ENCODE measurements at regions not wholly inside any gene's neighbourhood (a gene's known extent, or its start where the extent isn't known, plus 50 kb on each side); places are given as distances from the start of the nearest gene placed in this dataset.

DNA sequence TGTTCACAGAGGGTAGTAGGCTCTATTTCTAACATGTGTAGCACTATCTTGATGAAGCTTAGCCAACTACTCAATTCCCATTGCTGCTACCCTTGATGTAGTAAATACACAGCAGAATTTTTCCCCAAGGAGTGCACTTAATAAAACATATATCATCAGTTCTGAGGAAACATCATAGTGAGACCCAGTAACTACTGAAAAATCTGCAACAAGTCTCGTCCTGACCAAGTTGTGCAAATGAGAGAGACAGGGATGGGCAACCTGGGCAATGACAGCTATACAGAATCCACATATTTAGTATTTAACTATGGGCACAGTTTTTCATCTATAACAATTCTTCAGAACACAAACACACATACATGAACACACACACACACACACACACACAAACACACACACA, 1073.8 kb upstream of the SORCS1 start:
- no peak for DNase-seq (ENCODE audit: low spot score)

GRCh38 chr10:108230478-108231170, 1066.1 kb upstream of the SORCS1 start:
- Histone ChIP-seq H2AFZ (ENCODE audit: low read length) (no peak overlapping the region), H3K9me2 (ENCODE audit: insufficient read depth, low read length) (no peaks in the 10 kb centered on the region), H4K20me1 (ENCODE audit: insufficient read depth, low read length) (no peaks in the 10 kb centered on the region), H3K4me1 (ENCODE audit: insufficient read depth, low read length, poor library complexity, severe bottlenecking) (no peaks in the 10 kb centered on the region), H3K79me2 (ENCODE audit: insufficient read depth, low read depth, low read length) (no peaks in the 10 kb centered on the region), H3K4me2 (ENCODE audit: low read length) (no peak overlapping the region), H3K36me3 (ENCODE audit: insufficient read depth, low read length) (no peaks in the 10 kb centered on the region), H3K9me3 (ENCODE audit: low read length) (no peaks in the 10 kb centered on the region), H3K4me3 (ENCODE audit: low read depth, low read length, poor library complexity, severe bottlenecking) (no peak overlapping the region), H3K27ac (ENCODE audit: low read depth, low read length, poor library complexity, severe bottlenecking) (no peak overlapping the region)
- BruUV-seq (replicated peaks) = no TSS peak
- CTCF ChIA-PET (ENCODE audit: unreplicated experiment) = no interaction called here
- TF ChIP-seq CTCF (conservative IDR thresholded peaks at IDR 0.05; ENCODE audit: low read length) (no peak), EZH2phosphoT487 (IDR thresholded peaks at IDR 0.05; ENCODE audit: borderline replicate concordance, low read depth, low read length) (no peak)
- DNase-seq (ENCODE audit: low spot score) = no peak
- intact Hi-C loops (cut with micrococcal nuclease; ENCODE audit: unreplicated experiment) = no loop called here
- POLR2A ChIA-PET = interaction anchor here (1.0 kb wide), 2 partner anchors 23 to 27 kb away, joined by 3 read pairs; no protein-coding TSS in a partner anchor

More for the DNA sequence above, 1073.8 kb upstream of the SORCS1 start:
- Histone ChIP-seq H3K79me2 (ENCODE audit: insufficient read depth, low read depth, low read length) (no peaks in the 10 kb centered on the region), H3K4me1 (ENCODE audit: insufficient read depth, low read length, poor library complexity, severe bottlenecking) (no peaks in the 10 kb centered on the region), H3K4me2 (ENCODE audit: low read length) (no peak overlapping the region), H3K27ac (ENCODE audit: low read depth, low read length, poor library complexity, severe bottlenecking) (no peak overlapping the region), H3K4me3 (ENCODE audit: low read depth, low read length, poor library complexity, severe bottlenecking) (no peak overlapping the region), H2AFZ (ENCODE audit: low read length) (no peak overlapping the region), H4K20me1 (ENCODE audit: insufficient read depth, low read length) (no peaks in the 10 kb centered on the region), H3K36me3 (ENCODE audit: insufficient read depth, low read length) (no peaks in the 10 kb centered on the region), H3K9me3 (ENCODE audit: low read length) (no peaks in the 10 kb centered on the region), H3K9me2 (ENCODE audit: insufficient read depth, low read length) (no peaks in the 10 kb centered on the region)
- intact Hi-C loops (cut with micrococcal nuclease; ENCODE audit: unreplicated experiment) = no loop called here
- no TSS peak for BruUV-seq (replicated peaks)
- ChIA-PET POLR2A (no interaction called here), CTCF (ENCODE audit: unreplicated experiment) (no interaction called here)
- TF ChIP-seq EZH2phosphoT487 (IDR thresholded peaks at IDR 0.05; ENCODE audit: borderline replicate concordance, low read depth, low read length) (no peak), CTCF (conservative IDR thresholded peaks at IDR 0.05; ENCODE audit: low read length) (no peak)

DNA sequence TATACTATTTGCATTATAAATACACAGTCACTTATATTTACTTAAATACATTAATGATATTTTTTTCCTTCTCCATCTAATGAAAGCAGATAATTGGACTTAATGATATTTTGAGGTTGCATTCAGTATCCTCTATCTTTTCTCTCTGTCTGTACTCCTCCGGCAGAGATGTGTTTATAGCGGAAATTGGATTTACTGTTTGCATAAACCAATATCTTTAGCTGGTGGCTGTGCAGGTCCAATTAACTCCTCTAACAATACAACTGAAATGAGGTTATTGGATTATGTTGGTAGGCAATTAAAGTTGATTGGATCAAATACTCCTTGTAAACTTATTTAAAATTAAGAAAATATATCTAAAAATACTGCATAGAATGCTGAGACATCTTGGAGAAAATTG, 1044.2 kb upstream of the SORCS1 start:
- ChIA-PET POLR2A (no interaction called here), CTCF (ENCODE audit: unreplicated experiment) (no interaction called here)
- Histone ChIP-seq H3K9me3 (ENCODE audit: low read length) (no peaks in the 10 kb centered on the region), H3K9me2 (ENCODE audit: insufficient read depth, low read length) (no peaks in the 10 kb centered on the region), H3K4me1 (ENCODE audit: insufficient read depth, low read length, poor library complexity, severe bottlenecking) (no peaks in the 10 kb centered on the region), H3K27ac (ENCODE audit: low read depth, low read length, poor library complexity, severe bottlenecking) (no peak overlapping the region), H3K79me2 (ENCODE audit: insufficient read depth, low read depth, low read length) (no peaks in the 10 kb centered on the region), H3K4me2 (ENCODE audit: low read length) (no peak overlapping the region), H3K4me3 (ENCODE audit: low read depth, low read length, poor library complexity, severe bottlenecking) (no peak overlapping the region), H3K36me3 (ENCODE audit: insufficient read depth, low read length) (no peaks in the 10 kb centered on the region), H4K20me1 (ENCODE audit: insufficient read depth, low read length) (no peaks in the 10 kb centered on the region), H2AFZ (ENCODE audit: low read length) (no peak overlapping the region)
- intact Hi-C loops (cut with micrococcal nuclease; ENCODE audit: unreplicated experiment) = no loop called here
- DNase-seq (ENCODE audit: low spot score) = no peak
- BruUV-seq (replicated peaks) = no TSS peak
- TF ChIP-seq CTCF (conservative IDR thresholded peaks at IDR 0.05; ENCODE audit: low read length) = no peak
- no peak for TF ChIP-seq EZH2phosphoT487 (IDR thresholded peaks at IDR 0.05; ENCODE audit: borderline replicate concordance, low read depth, low read length)

All from OCI-LY7 (cell line).